K562 (cell line): ENCODE measurements at regions not wholly inside any gene's neighbourhood (a gene's known extent, or its start where the extent isn't known, plus 50 kb on each side); places are given as distances from the start of the nearest gene placed in this dataset.

Experiments used
- BRCA1 ChIP-seq, 2 experiments: fragments of 450-650 bp in 1 of 2; sonication (generic) in 1 of 2; formaldehyde crosslinking in 1 of 2; IDR thresholded peaks; 2 replicates each; pipeline versions ENCODE4 v1.5.0 to v1.6.1; 2017 to 2020; ENCODE audit warnings: mild to moderate bottlenecking in 1 of 2, missing genetic modification reagents in 1 of 2
- ELK1 ChIP-seq: sonication (generic); formaldehyde crosslinking; IDR thresholded peaks from 2 replicates; pipeline ENCODE4 v1.8.1; 2022; ENCODE audit warnings: missing genetic modification reagents
- NCOA6 ChIP-seq: fragments of 450-650 bp; IDR thresholded peaks from 2 replicates; pipeline ENCODE4 v1.6.1; 2017; ENCODE audit warnings: mild to moderate bottlenecking
- NR0B1 ChIP-seq: fragments of 450-650 bp; IDR thresholded peaks from one replicate; pipeline ENCODE4 v1.6.1; 2018; ENCODE audit warnings: mild to moderate bottlenecking, moderate library complexity; ENCODE audit not compliant: partially characterized antibody
- SIN3A ChIP-seq, 2 experiments: fragments of 150-350 bp in 1 of 2; IDR thresholded peaks; 2 replicates each; pipeline ENCODE4 v1.6.1; 2011 to 2016; ENCODE audit warnings: borderline replicate concordance in 2 of 2, low read depth in 2 of 2, low read length in 2 of 2, mild to moderate bottlenecking in 2 of 2, moderate library complexity in 2 of 2; ENCODE audit not compliant: control insufficient read depth in 1 of 2
- VEZF1 ChIP-seq: fragments of 200-800 bp; sonication (Bioruptor generic); IDR thresholded peaks from 2 replicates; pipeline ENCODE4 v1.6.1; 2017; ENCODE audit warnings: missing genetic modification characterization, missing compliant biosample characterization
- ZNF232 ChIP-seq: sonication (generic); formaldehyde crosslinking; IDR thresholded peaks from 2 replicates; pipeline ENCODE4 v1.8.0; 2022; ENCODE audit warnings: mild to moderate bottlenecking, missing genetic modification reagents
- ZNF318 ChIP-seq, 2 experiments: fragments of 450-650 bp; IDR thresholded peaks; 2 replicates each; pipeline ENCODE4 v1.6.1; 2016; ENCODE audit warnings: mild to moderate bottlenecking in 2 of 2, borderline replicate concordance in 1 of 2, low read depth in 1 of 2, moderate library complexity in 1 of 2

- TF ChIP-seq ZNF318 (IDR thresholded peaks at IDR 0.05; ENCODE audit: borderline replicate concordance in 1 of 2, low read depth in 1 of 2) (no peak), SIN3A (IDR thresholded peaks at IDR 0.05; ENCODE audit: borderline replicate concordance in 2 of 2, control insufficient read depth in 1 of 2, low read depth in 2 of 2, low read length in 2 of 2) (no peak), VEZF1 (CRISPR knock-in tag) (no peak), NCOA6 (no peak), ZNF232 (CRISPR knock-in tag) (no peak), BRCA1 (IDR thresholded peaks at IDR 0.05) (no peak), BRCA1 (CRISPR knock-in tag; IDR thresholded peaks at IDR 0.05) (no peak), ELK1 (CRISPR knock-in tag) (no peak), NR0B1 (no peak)
Measured at GRCh38 chr6:169913096-169913638, 161.7 kb downstream of the ERMARD start (continued).
